Ovary (tissue), 3 donors: ENCODE measurements at regions not wholly inside any gene's neighbourhood (a gene's known extent, or its start where the extent isn't known, plus 50 kb on each side); places are given as distances from the start of the nearest gene placed in this dataset.

Experiments used
- CTCF ChIP-seq, 3 donors: fragments of 450-650 bp in 2 of 3; fragments of 200-600 bp in 1 of 3; IDR thresholded peaks; one replicate each; pipeline versions ENCODE4 v1.5.1 to v1.8.0; 2016 to 2022; ENCODE audit warnings: antibody characterized with exemption in 3 of 3, mild to moderate bottlenecking in 1 of 3
- POLR2A ChIP-seq: fragments of 450-650 bp; IDR thresholded peaks from one replicate; pipeline ENCODE4 v1.6.1; 2017; ENCODE audit warnings: antibody characterized with exemption, mild to moderate bottlenecking, moderate library complexity
- donor health status: DM: no; HTN: no; CAD: no.

DNA sequence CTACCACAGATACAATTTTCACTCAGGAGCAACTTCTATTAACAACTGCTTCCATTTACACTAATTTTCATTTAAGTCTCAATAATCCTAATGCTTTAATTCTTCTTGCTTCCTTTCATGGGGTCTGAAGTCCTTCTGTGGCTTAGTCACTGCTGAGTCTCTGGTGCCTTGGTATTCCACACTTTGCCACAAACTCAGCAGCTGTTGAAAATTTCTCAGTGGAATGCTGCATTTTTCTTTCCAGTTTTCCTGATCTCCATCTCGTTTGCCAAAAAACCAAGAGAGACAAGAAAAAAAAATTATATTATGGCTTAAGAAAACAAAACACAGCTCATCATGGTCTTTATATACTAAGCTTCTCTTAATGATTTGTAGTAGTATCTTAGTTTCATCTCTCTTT, 269.2 kb upstream of the AZI2 start:
- TF ChIP-seq CTCF (IDR thresholded peaks at IDR 0.05) (no peak), POLR2A (no peak)
